Adrenal gland (tissue), 9 donors: ENCODE measurements at regions not wholly inside any gene's neighbourhood (a gene's known extent, or its start where the extent isn't known, plus 50 kb on each side); places are given as distances from the start of the nearest gene placed in this dataset.

Experiments
- DNase-seq, 7 donors: peaks; one replicate each; pipeline ENCODE4 v3.0.0-alpha.2; 2019 to 2020
- H3K27ac ChIP-seq, 5 donors: fragments of 200-600 bp; sonication (generic) in 4 of 5; 1 replicate in 3 of 5; 2 replicates in 2 of 5; pipeline versions ENCODE4 v1.5.1 to v1.8.0; 2016 to 2020; ENCODE audit warnings: mild to moderate bottlenecking in 1 of 5
- H3K27me3 ChIP-seq: fragments of 200-600 bp; 2 replicates; pipeline ENCODE4 v1.8.0; 2021
- H3K36me3 ChIP-seq, 2 donors: fragments of 200-600 bp; replicated peaks in 1 of 2; 1 replicate in 1 of 2; 2 replicates in 1 of 2; pipeline versions ENCODE4 v1.5.1 to v1.8.0; 2018 to 2022
- H3K4me1 ChIP-seq, 2 donors: fragments of 200-600 bp; replicated peaks in 1 of 2; 1 replicate in 1 of 2; 2 replicates in 1 of 2; pipeline versions ENCODE4 v1.5.1 to v1.8.0; 2018 to 2021
- H3K4me3 ChIP-seq, 4 donors: fragments of 200-600 bp; sonication (generic) in 3 of 4; one replicate each; pipeline ENCODE4 v1.5.1; 2016 to 2018
- H3K9me3 ChIP-seq, 3 donors: fragments of 200-600 bp; sonication (generic) in 1 of 3; replicated peaks in 1 of 3; 1 replicate in 2 of 3; 2 replicates in 1 of 3; pipeline versions ENCODE4 v1.5.1 to v1.8.0; 2016 to 2021
- POLR2A ChIP-seq, 2 donors: fragments of 450-650 bp; IDR thresholded peaks; one replicate each; pipeline ENCODE4 v1.6.1; 2017; ENCODE audit warnings: antibody characterized with exemption in 2 of 2, mild to moderate bottlenecking in 2 of 2, moderate library complexity in 1 of 2
- WGBS, 4 donors: extraction: QIAGEN DNeasy Blood & Tissue Kit in 2 of 4; methylation state at CpG; one replicate each; pipeline versions ENCODE4 v1.1.5 to v1.1.7; 2013 to 2017; 5-methylcytosine and 5-hydroxymethylcytosine counted together
- intact Hi-C, 2 donors: fragments of 100-400 bp; cut with DNase I; formaldehyde crosslinking; loops; one replicate each; pipeline versions ENCODE4 v1.14.1 to v1.15.0; 2022 to 2023
- TF ChIP-seq, protein P1 (sequence below), 6 experiments: fragments of 450-650 bp in 4 of 6; fragments of 200-600 bp in 2 of 6; sonication (generic) in 1 of 6; IDR thresholded peaks; 1 replicate in 5 of 6; 2 replicates in 1 of 6; pipeline versions ENCODE4 v1.5.1 to v1.8.0; 2016 to 2021; ENCODE audit warnings: antibody characterized with exemption in 6 of 6, mild to moderate bottlenecking in 2 of 6, moderate library complexity in 1 of 6
- donor health status: healthy with polysubstance abuse.
- donor health status: Bipolar disorder and iron deficiency.
- donor health status: DM: yes; HTN: yes; CAD: no.
- donor health status: DM: no; HTN: no; CAD: no.
- donor health status: DM: no; HTN: no; CAD: no.

- Histone ChIP-seq H3K27me3 (no peaks in the 10 kb centered on the region), H3K27ac (no peak overlapping the region), H3K4me1 (no peaks in the 10 kb centered on the region), H3K9me3 (peaks cover 0 to 5% (median 0%) of the 10 kb centered on the region in 3 donors), H3K4me3 (no peak overlapping the region), H3K36me3 (no peaks in the 10 kb centered on the region)
- TF ChIP-seq, protein P1, sequence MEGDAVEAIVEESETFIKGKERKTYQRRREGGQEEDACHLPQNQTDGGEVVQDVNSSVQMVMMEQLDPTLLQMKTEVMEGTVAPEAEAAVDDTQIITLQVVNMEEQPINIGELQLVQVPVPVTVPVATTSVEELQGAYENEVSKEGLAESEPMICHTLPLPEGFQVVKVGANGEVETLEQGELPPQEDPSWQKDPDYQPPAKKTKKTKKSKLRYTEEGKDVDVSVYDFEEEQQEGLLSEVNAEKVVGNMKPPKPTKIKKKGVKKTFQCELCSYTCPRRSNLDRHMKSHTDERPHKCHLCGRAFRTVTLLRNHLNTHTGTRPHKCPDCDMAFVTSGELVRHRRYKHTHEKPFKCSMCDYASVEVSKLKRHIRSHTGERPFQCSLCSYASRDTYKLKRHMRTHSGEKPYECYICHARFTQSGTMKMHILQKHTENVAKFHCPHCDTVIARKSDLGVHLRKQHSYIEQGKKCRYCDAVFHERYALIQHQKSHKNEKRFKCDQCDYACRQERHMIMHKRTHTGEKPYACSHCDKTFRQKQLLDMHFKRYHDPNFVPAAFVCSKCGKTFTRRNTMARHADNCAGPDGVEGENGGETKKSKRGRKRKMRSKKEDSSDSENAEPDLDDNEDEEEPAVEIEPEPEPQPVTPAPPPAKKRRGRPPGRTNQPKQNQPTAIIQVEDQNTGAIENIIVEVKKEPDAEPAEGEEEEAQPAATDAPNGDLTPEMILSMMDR (IDR thresholded peaks at IDR 0.05) = no peak
- TF ChIP-seq POLR2A (IDR thresholded peaks at IDR 0.05) = no peak
- intact Hi-C loops = no loop called here
- DNase-seq = no peak
- WGBS, 4 donors = 40 to 88% (median 81%) methylated on average over 2 of the region's 2 CpGs
Measured at GRCh38 chr7:52712938-52713337, 322.5 kb upstream of the POM121L12 start.

- no peak for DNase-seq
- Histone ChIP-seq H3K27me3 (no peaks in the 10 kb centered on the region), H3K27ac (no peak overlapping the region), H3K9me3 (peaks cover 0 to 5% (median 0%) of the 10 kb centered on the region in 3 donors), H3K4me1 (no peaks in the 10 kb centered on the region), H3K4me3 (no peak overlapping the region), H3K36me3 (no peaks in the 10 kb centered on the region)
- TF ChIP-seq POLR2A (IDR thresholded peaks at IDR 0.05) = no peak
- TF ChIP-seq, protein P1 (IDR thresholded peaks at IDR 0.05) = no peak
- 24 to 47% (median 34%) methylated on average over 1 of the region's 1 CpG for WGBS, 4 donors
- intact Hi-C loops = no loop called here
Measured at GRCh38 chr7:52711951-52712350, 323.5 kb upstream of the POM121L12 start.

GRCh38 chr7:52708846-52709245 is 326.6 kb upstream of the POM121L12 start:
- 61 to 72% (median 67%) methylated on average over 3 of the region's 3 CpGs for WGBS, 4 donors
- H3K9me3 ChIP-seq = peaks cover 0 to 5% (median 0%) of the 10 kb centered on the region in 3 donors
- no peaks in the 10 kb centered on the region for H3K27me3 ChIP-seq
- no peak overlapping the region for H3K4me3 ChIP-seq
- no peaks in the 10 kb centered on the region for H3K4me1 ChIP-seq
- H3K27ac ChIP-seq = no peak overlapping the region
- intact Hi-C loops = no loop called here
- DNase-seq = no peak
- H3K36me3 ChIP-seq = no peaks in the 10 kb centered on the region
- no peak for TF ChIP-seq POLR2A (IDR thresholded peaks at IDR 0.05)
- TF ChIP-seq, protein P1 (IDR thresholded peaks at IDR 0.05) = no peak

DNA sequence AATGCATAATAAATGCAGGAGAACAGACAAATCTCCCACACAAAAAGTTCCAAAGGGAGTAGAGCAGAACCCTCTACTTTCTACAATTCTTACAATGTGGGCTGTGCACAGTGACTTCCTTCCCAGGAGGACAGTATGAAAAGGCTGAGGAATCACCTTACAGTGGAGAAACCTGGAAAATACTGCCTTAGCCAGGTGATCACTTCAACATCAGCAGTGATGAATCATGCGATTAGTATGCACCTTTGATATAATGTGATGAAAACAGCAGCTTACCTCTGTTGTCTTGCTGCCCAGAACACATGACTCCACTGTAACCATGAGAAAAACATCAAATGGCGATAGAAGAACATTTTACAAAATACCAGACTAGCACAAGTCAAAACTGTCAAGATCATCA is 329.7 kb upstream of the POM121L12 start:
- H3K27me3 ChIP-seq = no peaks in the 10 kb centered on the region
- H3K4me3 ChIP-seq = no peak overlapping the region
- TF ChIP-seq, protein P1 (IDR thresholded peaks at IDR 0.05) = no peak
- no peak for TF ChIP-seq POLR2A (IDR thresholded peaks at IDR 0.05)
- H3K4me1 ChIP-seq = no peaks in the 10 kb centered on the region
- H3K36me3 ChIP-seq = no peaks in the 10 kb centered on the region
- DNase-seq = no peak
- intact Hi-C loops = no loop called here
- peaks cover 0 to 5% (median 0%) of the 10 kb centered on the region in 3 donors for H3K9me3 ChIP-seq
- 55 to 86% (median 75%) methylated on average over 2 of the region's 2 CpGs for WGBS, 4 donors
- no peak overlapping the region for H3K27ac ChIP-seq
